ENCODE measurements at regions not wholly inside any gene's neighbourhood (a gene's known extent, or its start where the extent isn't known, plus 50 kb on each side); places are given as distances from the start of the nearest gene placed in this dataset.
"Not testable (repeated sequence)": the region's sequence is repeated elsewhere in the genome, so short reads cannot be mapped to it uniquely, and the experiment has no call there.

DNA sequence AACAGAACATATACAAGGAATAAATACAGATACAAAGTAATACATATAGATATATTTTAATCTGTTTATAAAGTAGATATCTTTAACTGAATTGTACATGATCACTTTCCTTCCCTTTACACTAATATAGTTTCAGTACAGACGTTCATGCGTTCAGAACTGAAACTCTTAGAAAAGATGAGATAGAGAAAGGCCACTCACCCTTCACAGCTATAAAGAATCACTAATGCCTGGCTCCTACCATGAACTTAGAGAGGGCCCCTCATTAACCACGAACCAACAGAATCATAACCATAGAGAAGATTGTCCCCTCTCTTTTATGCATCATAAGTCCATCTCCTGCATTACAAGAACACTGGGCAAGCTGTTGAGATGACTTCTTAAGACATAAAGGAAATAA lies 399.0 kb downstream of the COG6 start:
- not testable (repeated sequence) for DNase-seq

DNA sequence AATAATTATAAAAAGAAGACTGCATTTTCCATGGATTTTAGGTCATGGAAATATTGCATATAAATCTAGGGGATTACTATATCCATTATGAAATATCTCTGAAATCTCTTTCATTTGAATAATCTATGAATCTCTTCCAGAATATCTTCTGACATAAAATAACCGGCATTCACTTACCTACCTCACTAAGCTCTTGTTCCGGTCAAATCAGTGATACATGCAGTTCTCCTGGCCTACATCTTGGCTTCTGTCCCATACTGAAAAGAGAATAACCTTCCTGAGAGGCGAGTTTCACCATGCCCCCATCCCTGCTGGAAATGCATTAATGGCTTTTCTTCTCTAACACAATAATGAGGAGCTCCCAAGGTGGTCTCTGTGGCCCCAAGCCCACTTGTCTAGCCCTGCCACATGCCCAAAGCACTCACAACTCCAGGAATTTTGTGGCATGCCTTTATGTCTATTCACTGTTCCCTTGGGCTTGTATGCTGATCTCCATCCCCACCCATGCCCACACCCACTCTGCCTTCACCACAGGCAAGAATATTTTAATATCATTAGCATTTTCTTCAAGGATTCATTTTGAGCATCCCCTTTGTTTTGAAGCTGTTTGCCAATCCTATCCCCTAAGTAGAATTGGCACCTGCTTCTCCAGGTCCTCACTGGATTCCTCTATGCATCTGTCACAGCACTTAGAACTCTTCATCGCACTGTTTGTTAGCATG lies 401.6 kb downstream of the COG6 start:
- no peak for DNase-seq

- DNase-seq = no peak
Observed at GRCh38 chr13:40058757-40059236, 403.3 kb downstream of the COG6 start.

DNA sequence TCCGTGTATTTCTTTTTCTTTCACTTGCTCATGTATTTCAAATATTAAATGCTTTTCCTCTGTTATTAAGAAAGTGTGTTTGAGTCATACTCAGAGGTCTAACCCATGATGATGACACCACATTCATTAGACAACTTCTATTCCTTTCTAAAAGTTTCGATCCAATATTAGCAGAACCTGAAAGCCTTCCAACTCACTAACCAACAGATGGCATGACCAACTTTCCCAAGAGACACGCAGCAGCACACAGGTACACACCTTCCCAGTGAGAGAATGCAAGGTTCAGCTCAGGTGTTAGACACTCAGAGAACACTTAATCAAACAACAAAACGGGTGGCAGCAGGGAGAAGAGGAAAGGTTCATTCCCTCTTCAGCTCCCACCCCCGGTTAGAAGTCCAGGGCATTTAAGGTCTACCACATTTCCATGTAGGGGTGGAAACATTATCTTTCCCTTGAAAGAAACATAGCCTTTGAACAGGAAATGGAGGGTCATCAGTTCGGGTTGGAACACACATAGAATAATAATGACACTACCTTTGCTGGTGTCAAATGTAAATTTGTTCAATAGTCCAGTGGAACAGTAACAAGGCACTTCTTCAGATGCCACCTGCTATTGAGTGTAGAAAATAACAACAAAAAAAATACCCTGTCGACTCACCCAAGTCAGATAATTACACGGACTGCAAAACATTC lies 404.2 kb downstream of the COG6 start:
- no peak for DNase-seq

GRCh38 chr13:40060296-40061007 lies 405.0 kb downstream of the COG6 start:
- DNase-seq = no peak

DNA sequence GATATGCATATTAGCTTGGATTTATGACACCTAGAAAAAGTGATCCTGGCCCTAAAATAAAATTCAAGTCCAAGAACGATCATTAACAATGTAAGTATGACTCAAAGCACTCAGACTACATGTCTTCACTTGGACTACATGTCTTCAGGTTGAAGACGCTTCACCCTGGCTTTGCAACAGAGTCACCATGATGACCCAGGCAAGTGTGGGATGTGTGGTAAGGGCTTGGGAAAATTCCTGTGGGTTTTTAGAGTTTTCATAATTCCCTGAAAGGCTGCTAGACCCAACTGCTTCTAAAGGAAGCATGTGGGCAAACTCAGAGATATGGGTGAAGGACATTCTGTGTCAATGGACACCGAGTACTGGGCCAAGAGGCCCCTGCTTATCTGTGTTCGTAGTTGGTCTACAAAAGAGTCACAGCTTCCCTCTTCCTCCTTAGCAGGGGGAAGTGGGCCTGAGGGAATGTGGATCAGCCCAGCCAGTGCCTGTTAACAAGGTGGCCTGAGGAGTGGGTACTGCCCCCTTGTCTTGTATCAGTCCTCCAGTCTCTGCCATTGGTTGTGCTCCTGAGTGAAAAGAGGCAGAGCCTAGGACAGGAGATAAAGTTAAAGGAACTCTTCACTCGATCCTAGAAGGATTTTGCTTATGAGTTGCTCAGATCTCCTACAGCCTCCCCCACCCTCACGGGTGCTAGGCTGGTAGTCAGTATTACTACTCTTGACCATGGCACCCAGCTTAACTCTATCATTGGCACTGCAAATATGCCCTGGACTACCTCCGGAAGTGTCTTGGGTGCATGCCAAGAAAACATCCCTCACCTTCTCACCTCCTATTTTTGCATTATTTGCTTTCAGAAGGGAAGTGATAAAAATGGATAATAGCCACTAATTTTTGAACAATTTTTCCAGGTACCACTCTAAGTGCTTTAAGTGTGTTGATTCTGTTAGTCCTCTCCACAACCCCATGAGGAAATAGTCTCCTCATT lies 406.3 kb downstream of the COG6 start:
- no peak for DNase-seq

DNA sequence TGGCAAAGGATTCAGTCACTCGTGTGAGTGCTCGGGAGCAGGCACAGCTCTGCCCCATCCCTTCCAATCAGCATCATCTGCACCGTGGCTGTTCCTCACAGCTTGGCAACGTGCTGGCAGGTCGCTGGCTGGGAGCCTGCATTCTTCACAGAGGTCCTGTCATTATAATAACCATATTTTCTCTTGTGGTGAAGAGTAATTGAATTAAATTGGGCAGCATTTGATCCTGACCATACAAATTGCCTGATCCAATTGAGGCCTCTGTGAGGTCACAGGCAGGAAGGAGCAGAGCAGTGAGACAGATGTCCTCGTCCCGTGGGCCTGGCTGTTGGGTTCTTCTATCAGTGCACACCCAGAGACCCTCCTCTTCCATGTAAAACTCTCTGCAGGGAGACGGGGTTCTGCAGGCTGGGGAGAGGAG lies 407.8 kb downstream of the COG6 start:
- no peak for DNase-seq

DNA sequence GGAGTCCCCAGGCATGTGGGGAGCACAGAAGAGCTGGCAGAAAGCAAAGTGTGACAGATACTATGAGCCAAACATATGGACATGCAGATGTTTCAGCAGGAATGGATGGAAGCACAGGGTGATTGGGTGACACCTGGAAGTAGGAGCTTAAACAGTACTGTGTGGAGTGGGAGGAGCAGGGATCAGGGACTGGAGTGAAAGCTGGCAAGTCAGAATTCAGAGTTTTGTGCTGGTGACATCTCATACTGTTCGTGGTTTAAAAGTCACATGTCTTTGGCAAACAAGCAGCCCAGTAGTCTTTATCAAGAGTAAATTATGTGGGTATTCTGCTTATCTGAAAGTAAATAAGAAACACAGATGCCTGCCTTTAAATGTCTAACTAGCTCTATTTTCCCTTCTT lies 408.2 kb downstream of the COG6 start:
- DNase-seq = no peak

DNA sequence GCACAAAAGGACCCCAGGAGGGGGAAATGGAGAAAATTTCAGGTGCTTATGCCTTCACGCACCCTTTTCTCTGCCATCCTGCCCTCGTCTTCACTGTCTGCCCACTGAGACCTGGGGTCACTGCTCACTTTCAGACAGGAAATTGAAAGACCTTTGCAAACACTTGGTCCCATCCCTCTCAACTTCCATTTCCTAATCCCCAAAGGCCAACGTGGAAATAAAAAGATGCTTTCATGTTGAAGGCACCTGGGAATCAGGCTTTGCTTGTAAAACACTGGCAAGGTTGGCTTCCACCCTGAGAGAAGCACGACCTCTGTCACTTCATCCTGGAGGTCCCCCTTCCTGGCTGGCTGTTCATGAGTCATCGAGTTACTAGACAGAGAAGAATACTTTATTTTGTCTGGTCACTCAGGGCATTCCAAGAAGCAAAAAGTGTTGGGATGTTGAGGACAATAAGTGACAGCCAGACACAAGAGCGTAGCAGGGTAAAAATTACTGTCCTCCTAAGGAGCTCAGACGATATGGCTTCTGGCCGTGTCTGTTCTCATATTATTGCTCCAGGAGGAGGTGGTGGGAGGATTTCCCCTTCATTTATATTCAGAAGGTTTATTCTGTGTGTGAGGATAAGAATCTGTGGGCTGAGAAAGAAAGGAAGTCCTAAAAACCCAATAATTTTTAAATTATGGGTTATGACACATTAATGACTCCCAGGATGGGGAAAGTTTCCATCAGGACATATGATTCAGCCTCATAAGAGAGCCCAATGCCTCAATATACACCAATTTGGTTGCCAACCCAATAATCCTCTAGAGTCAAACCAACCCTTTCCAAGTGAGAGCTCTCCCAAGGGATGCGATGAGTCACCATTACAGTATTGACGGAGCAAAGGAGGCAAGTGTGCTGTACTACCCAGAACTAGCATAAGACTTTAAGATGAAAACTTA lies 409.0 kb downstream of the COG6 start:
- no peak for DNase-seq

DNA sequence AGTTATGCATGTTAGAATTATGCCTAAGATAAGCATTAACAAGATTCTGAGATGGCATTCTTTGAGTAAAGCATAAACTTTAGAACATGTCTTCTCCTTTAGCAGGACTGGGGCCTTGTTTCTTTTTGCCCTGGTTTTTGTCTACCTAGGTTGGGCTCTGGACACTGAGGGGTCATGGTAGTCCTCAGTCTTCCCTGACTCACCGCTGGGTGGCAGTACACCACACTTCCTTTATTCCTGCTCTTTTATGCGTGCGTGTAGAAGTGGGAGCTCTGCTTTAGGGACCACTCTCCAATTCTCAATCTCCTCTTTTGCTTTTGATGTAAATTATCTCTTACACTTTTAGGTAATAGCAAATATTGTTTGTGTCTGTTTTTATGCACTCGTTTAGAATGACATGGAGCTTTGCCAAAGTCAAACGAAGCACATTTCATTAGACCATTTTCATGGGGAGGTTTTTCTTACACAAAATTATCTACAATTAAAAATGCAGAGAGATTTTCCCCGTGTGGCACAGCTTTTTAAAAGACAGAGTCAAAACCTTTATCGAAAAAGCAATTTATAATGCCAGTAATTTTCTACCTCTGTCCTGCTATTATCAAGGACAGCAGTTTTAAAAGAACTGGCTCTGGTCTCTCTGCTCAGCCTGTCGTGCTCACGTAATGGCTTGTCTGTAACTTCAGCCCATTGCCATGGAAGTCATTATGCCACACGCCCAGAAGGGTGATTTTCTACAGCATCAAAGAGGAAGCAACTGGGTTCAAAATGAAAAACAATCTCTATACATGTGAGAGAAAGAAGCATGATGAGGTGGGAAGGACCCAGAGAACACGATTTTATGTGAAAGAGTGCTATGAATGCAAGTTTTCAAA lies 413.9 kb downstream of the COG6 start:
- no peak for DNase-seq

DNA sequence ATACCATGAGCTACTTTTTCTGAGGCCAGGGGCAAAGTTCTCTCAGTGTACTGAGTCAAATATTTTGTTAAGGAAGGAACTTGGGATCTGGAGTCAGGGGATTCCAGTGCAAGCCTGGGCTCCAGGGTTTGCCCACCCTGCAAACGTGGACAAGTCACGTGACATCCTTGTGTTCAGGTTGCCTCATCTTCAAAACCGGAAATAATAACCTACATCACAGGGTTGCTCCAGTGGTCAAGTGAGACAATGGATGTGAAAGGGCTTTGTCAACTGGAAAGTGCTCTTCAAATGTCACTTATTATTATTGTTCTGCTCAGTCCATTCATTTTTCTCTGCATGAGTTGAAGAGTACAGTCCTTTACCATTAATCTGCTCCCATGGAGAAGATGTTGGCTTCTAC lies 414.9 kb downstream of the COG6 start:
- DNase-seq = no peak

GRCh38 chr13:40072663-40073120 lies 417.2 kb downstream of the COG6 start:
- no peak for DNase-seq

GRCh38 chr13:40074338-40074737 lies 418.9 kb downstream of the COG6 start:
- DNase-seq = no peak

DNA sequence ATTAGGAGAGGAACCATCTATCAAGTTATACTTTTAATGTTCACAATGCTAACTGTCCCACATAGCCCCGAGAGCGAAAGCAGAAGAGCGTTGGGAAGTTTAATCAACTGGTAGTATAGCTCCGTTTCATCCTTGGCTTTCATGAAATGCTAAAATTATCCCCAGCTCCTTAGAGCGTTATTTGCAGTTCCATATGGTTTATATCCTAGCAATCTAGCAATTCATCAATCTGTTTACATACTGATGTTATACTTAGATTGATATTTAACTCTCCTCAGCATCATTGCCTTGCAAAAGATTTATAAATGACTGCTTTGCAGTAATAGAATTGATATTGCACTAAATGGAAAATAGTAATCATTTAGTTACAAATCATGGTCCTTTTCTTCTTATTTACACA lies 419.8 kb downstream of the COG6 start:
- DNase-seq = no peak

- no peak for DNase-seq
Observed at GRCh38 chr13:40076765-40077362, 421.4 kb downstream of the COG6 start.

DNA sequence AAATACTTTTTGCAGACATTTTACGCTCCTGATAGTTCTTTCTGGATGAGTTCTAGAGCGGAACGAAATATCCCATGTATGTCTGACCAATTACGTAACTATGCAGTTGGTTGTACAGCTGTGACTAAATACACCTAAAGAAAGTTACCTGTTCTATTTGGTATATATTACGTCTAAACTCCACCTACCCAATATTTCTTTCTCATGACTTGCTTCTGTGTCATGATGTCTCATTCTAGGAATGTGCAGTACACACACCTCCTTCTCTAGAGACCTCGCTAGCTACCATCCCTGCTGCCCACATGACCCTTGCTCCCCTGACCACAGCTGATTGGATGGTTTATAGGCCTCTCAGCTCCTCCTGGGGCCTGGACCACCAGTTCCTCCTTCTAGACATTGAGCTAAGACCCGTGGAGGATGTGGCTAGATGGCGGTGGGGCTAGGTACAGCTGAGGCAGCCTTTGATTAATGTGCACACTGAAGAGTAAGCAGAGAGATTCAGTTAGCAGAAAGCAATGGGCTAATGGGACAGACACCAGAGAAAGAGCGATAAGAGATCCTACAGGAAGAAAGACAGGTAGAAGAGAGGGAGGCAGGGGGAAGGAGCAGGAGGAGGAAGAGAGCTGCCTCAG lies 422.1 kb downstream of the COG6 start:
- DNase-seq = no peak

- no peak for DNase-seq
Observed at GRCh38 chr13:40079721-40080120, 424.3 kb downstream of the COG6 start.

GRCh38 chr13:40080676-40081075 lies 425.2 kb downstream of the COG6 start:
- no peak for DNase-seq

DNA sequence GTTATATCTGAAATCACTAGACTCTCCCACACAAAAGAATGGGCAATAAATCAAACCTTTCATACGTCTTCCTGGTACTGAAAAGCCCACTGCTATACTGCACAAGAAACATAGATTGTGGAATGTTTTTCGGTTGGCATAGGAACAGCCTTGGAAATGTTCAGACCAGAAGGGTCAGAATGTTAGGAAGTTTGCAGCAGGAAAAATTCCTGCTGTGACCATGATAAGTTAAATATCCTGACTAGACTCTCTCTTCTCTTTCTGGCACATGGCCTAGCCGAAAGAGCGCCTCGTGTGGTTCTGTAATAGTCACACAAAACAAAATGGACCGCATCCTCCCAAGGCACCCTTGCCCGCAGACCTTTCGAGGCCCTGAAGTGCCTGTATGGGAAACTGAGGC lies 427.2 kb downstream of the COG6 start:
- no peak for DNase-seq

Data from NCI-H187 treated with DMSO at 0.1 percent for 48 hours (cell line).